GM13977 (cell line): ENCODE measurements at regions not wholly inside any gene's neighbourhood (a gene's known extent, or its start where the extent isn't known, plus 50 kb on each side); places are given as distances from the start of the nearest gene placed in this dataset.

Experiments used
- DNase-seq: peaks from one replicate; pipeline ENCODE4 v3.0.0; 2012; ENCODE audit warnings: low spot score
- in situ Hi-C: fragments of 300-500 bp; cut with MboI; formaldehyde crosslinking; loops from one replicate; pipeline ENCODE4 v1.12.0; 2022; ENCODE audit warnings: low sequenced_read_pairs, low pct_unique_long_range_greater_than_20kb, mixed read lengths, inconsistent platforms; ENCODE audit not compliant: unreplicated experiment
- TF ChIP-seq, protein P1 (sequence below): IDR thresholded peaks from 2 replicates; pipeline ENCODE4 v1.5.1; 2012; ENCODE audit warnings: mild to moderate bottlenecking, control low read depth; ENCODE audit not compliant: insufficient read depth; ENCODE audit errors: extremely low read depth, missing control alignments

DNA sequence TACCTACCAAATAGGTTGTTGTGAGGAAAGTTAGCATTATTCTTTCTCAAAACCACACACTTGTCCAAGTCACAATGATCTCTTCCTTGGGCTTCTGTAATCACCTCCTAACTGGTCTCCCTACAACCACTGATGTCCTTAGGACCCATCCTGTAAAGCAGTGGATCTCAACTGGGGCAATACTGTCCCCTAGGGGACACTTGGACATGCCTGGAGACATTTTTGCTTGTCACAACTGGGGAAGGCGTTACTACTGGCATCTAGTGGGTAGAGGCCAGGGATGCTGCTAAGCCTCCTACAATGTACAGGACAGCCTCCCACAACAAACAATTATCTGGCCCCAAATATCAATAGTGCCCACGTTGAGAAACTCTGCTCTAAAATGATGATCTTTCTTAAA is 118.7 kb upstream of the AP1S2 start:
- in situ Hi-C loops = no loop called here

DNA sequence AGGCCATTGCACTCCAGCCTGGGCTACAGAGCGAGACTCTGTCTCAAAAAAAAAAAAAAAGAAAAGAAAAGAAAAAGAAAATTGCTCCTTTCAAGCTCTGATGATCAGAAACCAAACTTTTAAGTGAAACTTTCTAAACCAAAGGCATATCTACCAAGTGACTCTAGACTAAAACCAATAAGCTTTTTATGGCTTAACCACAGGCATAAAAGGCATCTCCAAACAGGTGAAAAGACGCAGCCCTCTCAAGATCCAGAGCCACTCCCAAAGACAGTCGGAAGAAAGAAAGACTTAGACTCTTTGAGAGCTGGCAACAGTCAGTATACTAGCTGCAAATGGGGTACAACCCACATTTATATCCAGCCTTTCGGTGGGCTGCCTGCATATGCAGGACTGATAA is 117.1 kb upstream of the AP1S2 start:
- TF ChIP-seq, protein P1, sequence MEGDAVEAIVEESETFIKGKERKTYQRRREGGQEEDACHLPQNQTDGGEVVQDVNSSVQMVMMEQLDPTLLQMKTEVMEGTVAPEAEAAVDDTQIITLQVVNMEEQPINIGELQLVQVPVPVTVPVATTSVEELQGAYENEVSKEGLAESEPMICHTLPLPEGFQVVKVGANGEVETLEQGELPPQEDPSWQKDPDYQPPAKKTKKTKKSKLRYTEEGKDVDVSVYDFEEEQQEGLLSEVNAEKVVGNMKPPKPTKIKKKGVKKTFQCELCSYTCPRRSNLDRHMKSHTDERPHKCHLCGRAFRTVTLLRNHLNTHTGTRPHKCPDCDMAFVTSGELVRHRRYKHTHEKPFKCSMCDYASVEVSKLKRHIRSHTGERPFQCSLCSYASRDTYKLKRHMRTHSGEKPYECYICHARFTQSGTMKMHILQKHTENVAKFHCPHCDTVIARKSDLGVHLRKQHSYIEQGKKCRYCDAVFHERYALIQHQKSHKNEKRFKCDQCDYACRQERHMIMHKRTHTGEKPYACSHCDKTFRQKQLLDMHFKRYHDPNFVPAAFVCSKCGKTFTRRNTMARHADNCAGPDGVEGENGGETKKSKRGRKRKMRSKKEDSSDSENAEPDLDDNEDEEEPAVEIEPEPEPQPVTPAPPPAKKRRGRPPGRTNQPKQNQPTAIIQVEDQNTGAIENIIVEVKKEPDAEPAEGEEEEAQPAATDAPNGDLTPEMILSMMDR = no peak
- in situ Hi-C loops = no loop called here
- no peak for DNase-seq

More for the DNA sequence above, 118.7 kb upstream of the AP1S2 start:
- TF ChIP-seq, protein P1 = peak; percentile 69
- peak; percentile 28 for DNase-seq

DNA sequence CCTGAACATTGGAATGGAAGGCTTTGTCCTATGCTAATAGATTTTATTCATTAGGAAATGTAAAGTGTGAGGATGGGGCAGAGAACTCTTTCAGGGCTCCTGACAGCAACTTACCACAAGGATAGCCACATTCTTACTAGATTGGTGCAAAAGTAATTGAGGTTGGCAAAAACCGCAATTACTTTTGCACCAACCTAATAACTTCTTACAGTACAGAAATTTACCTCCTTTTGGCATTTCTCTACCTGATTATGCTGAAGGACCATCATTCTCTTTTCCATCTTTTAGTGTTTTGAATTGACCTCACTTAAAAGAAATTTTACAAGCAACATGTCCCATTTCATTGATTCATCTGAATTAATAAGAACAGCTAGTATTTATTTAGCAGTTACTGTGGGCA is 109.2 kb upstream of the AP1S2 start:
- in situ Hi-C loops = no loop called here
- TF ChIP-seq, protein P1 = no peak
- DNase-seq = no peak

DNA sequence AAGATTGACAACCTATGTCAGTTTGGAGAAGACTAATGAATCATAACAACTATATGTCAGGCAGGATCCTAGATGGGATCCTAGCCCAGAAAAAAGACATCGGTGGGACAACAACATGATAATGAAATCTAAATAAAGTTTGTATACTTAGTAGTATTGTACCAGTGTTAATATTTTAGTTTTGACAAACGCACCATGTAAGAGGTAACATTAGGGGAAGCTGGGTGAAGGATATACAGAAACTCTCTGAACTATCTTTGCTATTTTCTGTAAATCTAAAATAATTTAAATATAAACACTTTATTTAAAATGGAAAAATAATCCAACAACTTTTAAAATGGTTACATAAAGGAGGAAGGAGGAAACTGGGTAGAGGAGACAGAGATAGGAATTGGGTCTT is 105.6 kb upstream of the AP1S2 start:
- TF ChIP-seq, protein P1 = no peak
- in situ Hi-C loops = no loop called here
- DNase-seq = no peak

DNA sequence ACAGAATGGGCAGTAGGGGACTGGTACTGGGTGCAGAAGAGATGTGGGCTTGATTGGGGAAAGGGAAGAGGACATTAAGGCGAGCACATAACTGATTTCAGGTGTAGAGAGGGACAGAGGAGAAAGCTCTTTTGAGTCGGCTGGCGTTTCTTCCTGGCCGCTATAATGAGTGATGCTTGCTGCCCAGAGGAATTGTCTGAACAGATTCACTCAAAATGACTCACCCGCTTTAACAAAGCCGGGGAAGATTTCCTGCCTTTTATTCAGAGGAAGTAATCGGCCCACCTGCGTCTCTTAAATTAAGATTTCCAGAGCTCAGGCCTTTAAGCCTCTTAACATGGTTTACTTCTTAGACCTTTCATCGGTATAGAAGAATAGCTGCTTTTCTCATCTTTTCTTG is 102.1 kb upstream of the AP1S2 start:
- no peak for DNase-seq
- in situ Hi-C loops = no loop called here
- TF ChIP-seq, protein P1 = no peak

DNA sequence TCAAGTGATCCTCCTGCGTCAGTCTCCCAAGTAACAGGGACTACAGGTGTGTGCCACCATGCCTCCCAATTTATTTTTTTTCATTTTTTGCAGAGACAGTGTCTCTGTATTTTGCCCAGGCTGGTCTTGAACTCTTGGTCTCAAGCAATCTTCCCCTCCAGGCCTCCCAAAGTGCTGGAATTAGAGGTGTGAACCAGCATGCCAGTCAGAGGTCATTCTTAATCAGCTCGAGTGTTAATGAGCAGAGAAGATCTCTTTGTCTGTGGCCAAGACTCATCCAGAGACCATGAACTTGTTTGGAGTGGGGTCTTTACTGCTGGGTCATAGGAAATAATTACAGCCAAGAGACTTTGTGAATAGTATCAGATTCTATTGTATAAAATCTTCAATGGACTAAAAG is 99.2 kb upstream of the AP1S2 start:
- DNase-seq = no peak
- in situ Hi-C loops = no loop called here
- TF ChIP-seq, protein P1 = no peak

DNA sequence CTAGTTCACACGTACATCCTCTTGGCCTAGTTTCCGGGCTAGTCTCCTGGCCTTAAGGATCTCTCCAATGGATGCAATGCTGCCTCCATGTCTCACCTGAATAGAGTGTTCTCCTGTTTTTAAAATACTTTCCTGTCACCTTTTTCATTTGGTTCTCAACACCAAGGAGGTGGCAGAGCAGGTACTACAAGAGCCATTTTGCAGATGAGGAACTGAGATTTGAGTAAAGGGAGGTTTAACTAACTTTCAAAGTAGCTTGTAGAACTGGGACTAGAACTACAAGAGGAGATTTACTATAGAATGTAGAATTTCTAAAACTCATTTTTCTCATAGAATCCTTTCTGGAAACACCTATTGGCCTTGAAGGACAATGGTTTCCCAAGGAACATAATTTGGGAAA is 97.6 kb upstream of the AP1S2 start:
- TF ChIP-seq, protein P1 = no peak
- no peak for DNase-seq
- in situ Hi-C loops = no loop called here
